HG02973 (cell line): ENCODE measurements at regions not wholly inside any gene's neighbourhood (a gene's known extent, or its start where the extent isn't known, plus 50 kb on each side); places are given as distances from the start of the nearest gene placed in this dataset.

Experiments
- ATAC-seq: cut with Tn5 transposase; IDR thresholded peaks from one replicate; pipeline ENCODE4 v1.9.1; 2021; ENCODE audit warnings: moderate library complexity; ENCODE audit not compliant: unreplicated experiment

DNA sequence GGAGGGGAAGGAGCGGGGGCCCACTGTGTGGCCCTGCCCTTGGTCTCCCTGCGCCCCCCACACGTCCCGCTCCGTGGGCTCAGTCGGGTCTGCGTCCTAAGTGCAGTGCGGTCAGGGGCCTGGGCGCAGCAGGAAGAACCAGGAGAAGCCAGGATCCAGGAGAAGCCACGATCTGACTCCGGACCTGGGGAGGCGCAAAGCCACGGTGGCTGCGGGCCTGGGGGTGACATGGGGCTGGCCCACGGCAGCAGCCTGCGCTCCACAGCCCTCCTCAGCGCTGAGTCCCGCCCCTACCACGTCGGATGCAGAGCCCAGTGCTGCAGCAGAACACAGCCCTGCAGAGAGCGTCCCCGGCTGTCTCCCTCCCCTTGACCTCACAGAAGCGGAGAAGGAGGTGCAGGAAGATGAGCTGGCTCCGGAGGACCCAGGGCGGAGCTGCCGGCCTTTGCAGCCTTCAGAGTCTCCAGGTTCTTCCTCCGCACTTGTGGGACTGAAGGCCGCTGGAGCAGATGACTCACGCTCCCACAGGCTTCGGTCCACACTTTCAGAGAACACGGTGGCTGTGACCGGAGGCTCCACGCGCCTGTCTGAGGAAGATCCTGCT lies 589.2 kb upstream of the SALL3 start:
- no peak for ATAC-seq

- no peak for ATAC-seq
These were observed 588.7 kb upstream of the SALL3 start for GRCh38 chr18:78390952-78391348.

DNA sequence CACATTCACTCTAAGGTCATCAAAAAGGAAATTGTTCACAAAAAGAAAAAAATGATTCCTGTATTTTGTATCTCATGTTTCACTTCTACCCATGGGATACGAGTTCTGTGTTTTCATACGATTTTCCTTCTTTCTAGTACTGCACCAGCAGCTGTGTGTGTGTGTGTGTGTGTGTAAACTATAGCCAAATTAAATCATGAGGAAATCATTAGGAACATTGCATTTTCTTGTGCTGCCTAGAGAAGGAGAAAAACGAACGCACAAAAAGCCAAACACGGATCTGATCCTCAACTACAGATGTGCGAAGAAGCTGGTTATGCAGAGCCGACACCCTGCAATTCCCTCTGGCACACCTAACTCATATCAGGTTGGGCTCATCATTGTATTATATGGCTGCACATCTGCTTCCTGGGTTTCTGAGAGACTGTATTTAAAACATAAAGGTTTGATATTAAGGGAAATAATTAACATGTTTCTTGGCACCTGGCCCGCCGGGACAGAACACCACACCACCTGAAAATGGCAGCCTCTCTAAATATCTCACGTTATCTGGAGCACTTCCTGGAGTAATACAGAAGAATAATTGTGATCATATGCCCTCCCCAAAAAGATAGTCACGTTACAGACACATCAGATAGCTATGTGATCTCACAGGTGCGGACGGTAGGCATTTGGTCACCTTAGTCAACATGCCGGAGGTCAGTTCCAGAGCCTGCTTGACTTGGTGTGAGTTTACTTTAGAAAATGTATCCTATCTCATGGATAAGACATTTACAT lies 586.3 kb upstream of the SALL3 start:
- no peak for ATAC-seq

GRCh38 chr18:78396077-78396476 lies 583.5 kb upstream of the SALL3 start:
- ATAC-seq, result no peak

- no peak for ATAC-seq
These were observed 582.9 kb upstream of the SALL3 start for GRCh38 chr18:78396756-78397155.

DNA sequence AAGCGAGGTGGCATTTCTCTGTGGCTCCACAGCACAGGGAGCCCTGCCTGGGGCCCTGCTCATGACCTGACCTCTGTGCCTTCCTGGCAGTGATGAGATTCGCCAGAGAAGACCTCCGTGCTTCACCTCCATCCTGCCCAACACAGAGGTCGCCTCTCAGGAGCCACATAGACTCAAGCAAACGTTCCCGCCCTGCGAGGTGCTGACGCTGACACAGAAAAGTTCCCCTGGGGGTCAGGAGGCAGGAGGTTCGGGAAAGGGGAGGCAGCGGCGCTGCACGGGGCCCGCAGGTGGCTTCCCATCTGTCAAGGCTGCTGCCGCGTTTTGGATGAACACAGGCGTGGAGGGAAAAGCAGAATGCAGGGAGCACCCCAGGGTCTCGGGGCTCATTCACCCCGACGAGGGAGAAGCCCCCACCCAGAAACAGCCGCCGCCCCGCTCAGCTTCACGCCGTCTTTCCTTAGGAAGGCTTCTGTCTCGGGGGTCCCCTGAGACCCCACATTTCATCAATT lies 579.6 kb upstream of the SALL3 start:
- no peak for ATAC-seq

GRCh38 chr18:78402440-78402839 lies 577.2 kb upstream of the SALL3 start:
- no peak for ATAC-seq

- no peak for ATAC-seq
These were observed 576.7 kb upstream of the SALL3 start for GRCh38 chr18:78402966-78403365.

DNA sequence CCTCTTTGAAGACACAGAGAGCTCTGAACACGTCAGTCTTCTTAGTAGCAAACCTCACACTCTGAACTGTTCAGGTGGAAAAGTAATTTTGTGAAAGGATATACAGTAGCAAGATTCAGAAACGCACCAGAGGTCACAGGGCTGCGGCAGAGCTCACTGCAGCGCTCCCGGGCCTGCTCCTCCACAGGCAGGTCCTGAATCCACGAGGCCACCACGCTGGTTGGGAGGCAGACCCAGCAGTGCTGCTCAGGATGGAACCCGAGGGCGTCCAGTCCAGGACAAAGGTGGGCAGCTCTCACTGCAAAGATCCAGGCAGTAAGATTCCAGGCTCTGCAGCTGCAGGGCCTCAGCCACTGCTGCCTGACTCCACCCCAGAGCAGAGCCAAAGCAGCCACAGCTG lies 576.2 kb upstream of the SALL3 start:
- ATAC-seq, result no peak

DNA sequence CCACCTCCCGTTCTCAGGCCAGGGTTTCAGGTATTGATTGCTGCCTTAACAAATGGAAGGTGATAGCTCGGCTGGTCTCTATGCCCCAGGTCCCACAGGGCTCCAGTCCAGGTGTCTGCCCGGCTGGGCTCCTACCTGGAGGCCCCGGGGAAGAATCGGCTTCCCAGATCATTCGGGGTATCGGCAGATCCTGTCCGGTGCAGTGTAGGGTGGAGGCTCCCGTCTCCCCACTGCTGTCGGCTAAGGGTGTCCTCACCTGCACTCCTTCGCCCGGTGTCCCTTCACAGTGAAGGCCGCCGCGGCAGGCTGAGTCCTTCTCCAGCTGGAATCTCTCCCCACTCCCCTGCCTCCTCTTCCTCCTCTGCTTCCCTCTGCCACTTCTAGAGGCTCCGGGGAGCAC lies 573.9 kb upstream of the SALL3 start:
- ATAC-seq, result no peak

DNA sequence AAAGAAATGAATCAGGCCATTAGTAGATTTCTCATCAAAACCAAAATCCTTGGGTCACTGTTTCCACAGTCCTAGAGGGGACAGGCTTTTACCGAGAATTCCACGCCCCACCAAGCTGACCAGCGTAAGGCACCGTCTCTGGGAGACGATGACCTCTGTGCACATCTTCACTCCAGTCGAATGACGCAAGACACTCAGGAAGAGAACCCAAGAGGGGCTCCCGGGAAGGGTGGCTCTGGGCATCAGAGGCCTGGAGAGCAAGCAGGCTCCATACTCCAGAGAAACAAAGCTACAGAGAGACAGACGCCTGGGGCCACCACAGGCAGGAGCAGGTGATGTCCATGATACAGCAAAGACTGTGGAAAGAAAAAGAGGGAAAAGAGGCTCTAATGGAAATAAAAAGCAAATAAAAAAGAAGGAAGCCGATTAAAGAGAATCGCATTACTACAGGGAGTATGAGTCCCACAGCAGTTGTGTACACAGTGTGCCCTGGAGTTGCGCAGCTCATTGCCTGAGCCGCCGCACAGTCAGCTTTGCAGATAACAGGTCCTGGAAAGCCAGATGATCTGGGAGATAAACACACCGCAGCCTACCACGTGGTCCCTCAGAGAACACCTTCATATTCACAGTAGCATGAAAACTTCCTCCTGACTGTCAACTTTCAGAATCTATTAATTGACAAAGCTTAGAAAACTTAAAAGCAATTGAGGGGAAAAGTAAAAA lies 572.7 kb upstream of the SALL3 start:
- ATAC-seq, result no peak

DNA sequence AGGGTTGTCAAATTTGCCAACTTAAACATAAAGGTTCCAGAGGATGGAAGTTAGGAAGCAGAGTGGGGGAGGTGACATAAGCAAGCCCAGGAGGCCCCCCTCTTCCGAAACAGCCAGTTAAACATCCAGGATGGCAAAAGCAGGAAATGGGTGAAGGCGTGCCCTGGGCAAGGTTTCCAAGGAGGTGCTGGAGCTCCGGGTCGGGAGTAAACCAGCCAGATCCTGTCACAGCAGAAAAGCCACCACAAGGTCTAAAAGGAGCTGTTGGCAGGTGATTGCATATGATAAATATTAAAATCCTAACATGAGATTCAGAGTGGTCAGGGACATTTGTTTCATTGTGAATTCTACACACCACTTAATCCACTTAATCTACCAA lies 572.2 kb upstream of the SALL3 start:
- no peak for ATAC-seq

GRCh38 chr18:78408623-78409022 lies 571.0 kb upstream of the SALL3 start:
- ATAC-seq, result no peak

- no peak for ATAC-seq
These were observed 569.4 kb upstream of the SALL3 start for GRCh38 chr18:78410094-78410786.

DNA sequence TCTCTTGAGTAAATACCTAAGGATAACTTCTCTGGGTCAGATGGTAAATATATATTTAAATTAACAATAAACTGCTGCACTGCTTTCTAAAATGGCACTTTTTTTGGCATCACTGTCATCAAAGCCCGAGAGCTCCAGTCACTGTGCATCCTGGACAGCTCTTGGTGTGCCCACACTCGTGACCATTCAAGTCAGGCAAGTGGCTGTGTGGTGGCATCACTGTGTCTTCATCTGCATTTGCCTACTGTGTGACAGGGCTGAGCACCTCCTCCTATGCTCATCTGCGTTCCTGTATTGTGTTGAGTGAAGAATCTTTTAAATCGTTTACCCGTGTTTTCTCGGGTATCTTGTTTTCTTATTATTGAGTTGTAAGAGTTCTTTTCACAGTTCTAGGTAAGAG lies 568.1 kb upstream of the SALL3 start:
- no peak for ATAC-seq

GRCh38 chr18:78414302-78414701 lies 565.3 kb upstream of the SALL3 start:
- no peak for ATAC-seq

DNA sequence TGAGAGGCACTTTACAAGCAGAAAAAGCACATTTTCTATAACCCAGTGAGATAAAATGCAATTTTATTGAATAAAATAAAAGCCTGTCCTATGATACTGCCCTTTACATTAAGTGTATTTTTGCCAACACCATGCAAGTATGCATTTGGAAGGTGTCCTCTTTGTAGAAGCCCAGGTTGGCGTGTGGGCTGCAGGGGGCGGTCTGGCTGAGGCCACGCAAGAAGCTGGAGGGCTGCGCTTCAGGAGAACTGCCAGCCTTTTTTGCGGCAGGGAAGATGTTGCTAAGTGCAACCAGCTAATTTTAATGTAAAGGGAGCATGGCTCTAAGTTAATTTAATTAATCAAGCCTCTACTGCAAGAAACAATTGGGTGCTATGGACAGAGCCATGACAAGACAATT lies 562.8 kb upstream of the SALL3 start:
- ATAC-seq, result no peak

DNA sequence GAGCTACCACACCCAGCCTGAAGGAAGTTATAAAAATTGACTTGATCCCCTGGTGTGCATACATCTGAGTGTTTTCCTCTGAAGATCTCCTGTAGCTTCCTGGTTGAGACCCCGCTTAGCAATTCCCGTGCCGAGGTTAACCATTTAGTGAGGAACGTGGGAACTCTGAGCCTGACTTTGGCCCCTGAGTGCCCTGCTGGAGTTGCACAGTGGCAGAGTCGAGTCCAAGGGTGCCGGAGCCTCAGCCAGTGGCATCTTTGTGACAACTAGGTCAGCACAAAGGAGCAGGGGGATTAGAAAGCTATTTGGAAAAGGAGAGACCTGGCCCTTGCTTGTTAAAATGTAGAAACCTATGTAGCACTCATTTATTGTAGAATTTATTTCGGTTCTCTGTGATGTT lies 561.2 kb upstream of the SALL3 start:
- ATAC-seq, result no peak

GRCh38 chr18:78419171-78419570 lies 560.4 kb upstream of the SALL3 start:
- no peak for ATAC-seq

DNA sequence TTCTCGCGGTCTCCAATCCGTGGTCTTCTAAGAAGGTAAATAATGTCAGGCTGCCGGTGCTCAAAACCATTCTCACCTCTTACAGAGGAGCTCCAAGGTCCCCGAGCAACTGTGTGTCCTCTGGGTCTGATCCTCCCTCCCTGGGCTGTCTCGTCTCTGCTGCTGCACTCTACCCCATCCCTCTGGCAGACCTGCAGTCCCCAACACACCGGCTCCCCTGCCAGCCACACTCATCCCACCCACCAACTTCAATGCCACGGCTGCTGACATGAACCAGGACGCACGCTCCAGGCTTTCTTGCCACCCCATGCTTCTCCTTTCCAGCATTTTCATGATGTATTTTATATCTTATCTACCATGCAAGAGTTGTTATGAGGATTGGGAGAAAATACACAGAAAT lies 559.5 kb upstream of the SALL3 start:
- no peak for ATAC-seq

GRCh38 chr18:78421392-78421791 lies 558.2 kb upstream of the SALL3 start:
- ATAC-seq, result no peak
